Muscle of leg (tissue), 3 donors: ENCODE measurements at regions not wholly inside any gene's neighbourhood (a gene's known extent, or its start where the extent isn't known, plus 50 kb on each side); places are given as distances from the start of the nearest gene placed in this dataset.

ENCODE experiments used
- DNase-seq: peaks from one replicate; pipeline ENCODE4 v3.0.0; 2013
- H3K27ac ChIP-seq: one replicate; pipeline ENCODE4 v1.5.1; 2013; ENCODE audit warnings: mild to moderate bottlenecking, low read length, control low read depth
- H3K27me3 ChIP-seq: one replicate; pipeline ENCODE4 v1.6.1; 2013; ENCODE audit warnings: low read length; ENCODE audit not compliant: control insufficient read depth, insufficient read depth
- H3K36me3 ChIP-seq: one replicate; pipeline ENCODE4 v1.6.1; 2013; ENCODE audit warnings: low read length; ENCODE audit not compliant: control insufficient read depth, insufficient read depth
- H3K4me1 ChIP-seq: one replicate; pipeline ENCODE4 v1.6.1; 2013; ENCODE audit warnings: low read length; ENCODE audit not compliant: control insufficient read depth, insufficient read depth
- H3K4me3 ChIP-seq: one replicate; pipeline ENCODE4 v1.5.1; 2013; ENCODE audit warnings: low read length, control low read depth
- H3K9me3 ChIP-seq: replicated peaks from 2 replicates; pipeline ENCODE4 v1.6.1; 2013; ENCODE audit warnings: low read depth, low read length; ENCODE audit not compliant: control insufficient read depth
- WGBS: methylation state at CpG from one replicate; pipeline ENCODE4 v1.1.5; 2013; ENCODE audit warnings: missing lambda C conversion rate; ENCODE audit not compliant: insufficient coverage; 5-methylcytosine and 5-hydroxymethylcytosine counted together

DNA sequence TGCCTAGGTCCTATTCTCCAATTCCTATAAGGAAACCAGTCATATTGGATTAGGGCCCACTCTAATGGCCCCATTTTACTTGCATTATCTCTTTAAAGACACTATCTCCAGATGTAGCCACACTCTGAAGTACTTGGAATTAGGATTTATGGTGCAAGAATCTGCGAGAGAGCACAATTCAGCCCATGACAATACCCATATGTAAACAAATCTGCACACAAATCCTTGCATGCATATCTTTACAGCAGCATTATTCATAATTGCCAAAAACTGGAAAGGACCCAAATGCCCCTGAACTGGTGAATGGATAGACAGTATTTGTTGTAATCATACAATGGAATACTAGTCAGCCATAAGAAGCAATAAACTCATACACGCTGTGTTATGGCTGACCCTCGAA lies 229.8 kb upstream of the ADAMTS5 start:
- no peaks in the 10 kb centered on the region for H3K9me3 ChIP-seq
- H3K4me1 ChIP-seq: no peaks in the 10 kb centered on the region
- H3K27ac ChIP-seq: no peak overlapping the region
- no peak overlapping the region for H3K4me3 ChIP-seq
- DNase-seq: no peak
- no CpG with 5 or more reads among the region's 3 CpGs for WGBS
- H3K27me3 ChIP-seq: no peaks in the 10 kb centered on the region
- no peaks in the 10 kb centered on the region for H3K36me3 ChIP-seq

DNA sequence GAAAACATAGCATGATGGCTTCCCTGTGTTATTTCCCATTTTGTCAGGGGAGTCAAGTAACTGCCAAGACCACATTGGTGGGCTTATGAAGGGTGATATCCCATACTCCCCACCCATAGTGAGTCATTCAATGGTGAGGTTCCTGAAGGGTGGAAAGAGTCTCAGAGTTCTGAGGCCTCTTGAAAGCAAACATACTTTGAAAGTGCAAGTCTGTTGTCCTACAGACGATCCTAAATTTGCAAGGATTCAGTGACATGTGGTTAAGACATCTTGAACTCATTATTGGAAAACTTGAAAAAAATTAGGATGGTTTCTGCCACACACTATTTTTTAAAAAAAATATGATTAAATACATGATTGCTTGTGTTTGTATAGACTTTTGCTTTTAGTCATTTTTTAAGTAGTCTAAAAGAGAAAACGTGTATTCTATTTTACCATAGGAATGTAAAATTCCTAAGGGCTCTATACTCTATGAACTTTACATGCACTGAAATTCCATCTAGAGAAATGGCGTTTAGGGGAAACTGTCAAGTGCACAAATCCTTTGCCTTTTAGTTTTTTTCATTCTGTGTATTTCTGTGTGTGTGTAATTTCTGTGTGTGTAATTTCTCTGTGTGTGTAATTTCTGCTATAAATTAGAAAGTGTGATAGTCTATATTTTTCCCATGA lies 225.5 kb upstream of the ADAMTS5 start:
- Histone ChIP-seq H3K4me3 (no peak overlapping the region), H3K9me3 (no peaks in the 10 kb centered on the region), H3K36me3 (no peaks in the 10 kb centered on the region), H3K27ac (peak overlapping the region; percentile 69), H3K4me1 (no peaks in the 10 kb centered on the region), H3K27me3 (no peaks in the 10 kb centered on the region)
- no CpG with 5 or more reads among the region's 3 CpGs for WGBS
- peak; percentile 87 for DNase-seq

DNA sequence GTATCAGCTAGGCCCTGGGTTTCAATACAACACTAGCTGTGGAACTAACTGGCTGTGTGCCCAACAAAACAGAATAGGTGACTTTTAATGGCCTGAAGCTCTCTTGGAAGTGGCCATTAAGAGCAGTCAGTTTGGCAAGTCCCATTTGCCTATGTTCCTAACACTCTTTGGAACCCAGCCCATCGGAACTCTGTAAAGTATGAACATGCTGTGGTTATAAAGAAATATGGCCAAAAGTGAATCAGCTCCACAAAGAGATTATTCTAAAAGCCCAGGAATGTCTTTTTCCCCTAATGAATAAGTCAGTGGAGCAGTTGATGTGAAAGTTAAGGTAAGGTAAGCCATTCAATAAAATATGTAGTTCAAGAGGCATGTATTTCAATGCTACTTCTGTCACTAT lies 223.7 kb upstream of the ADAMTS5 start:
- WGBS: no CpG with 5 or more reads among the region's 1 CpG
- Histone ChIP-seq H3K27me3 (no peaks in the 10 kb centered on the region), H3K36me3 (no peaks in the 10 kb centered on the region), H3K9me3 (no peaks in the 10 kb centered on the region), H3K4me1 (no peaks in the 10 kb centered on the region), H3K27ac (no peak overlapping the region), H3K4me3 (no peak overlapping the region)
- peak; percentile 81 for DNase-seq

DNA sequence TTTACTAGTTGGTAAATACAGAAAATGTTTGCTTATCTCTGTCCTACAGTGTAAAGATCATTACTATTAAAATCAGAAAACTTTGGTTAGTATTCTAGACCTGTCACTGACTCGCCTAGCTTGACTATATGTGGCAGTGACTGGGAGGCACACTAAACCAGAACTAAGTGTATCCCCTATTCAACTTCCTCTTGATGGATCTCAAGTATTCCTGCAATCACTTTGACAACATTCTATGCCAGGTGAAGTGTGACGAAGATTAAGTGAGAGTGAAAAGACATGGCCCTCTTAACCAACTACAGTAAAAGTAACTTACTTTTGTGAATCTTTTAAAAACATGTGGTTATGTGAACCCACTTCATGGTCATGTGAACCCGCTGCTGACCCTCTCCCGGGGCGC lies 223.0 kb upstream of the ADAMTS5 start:
- no peak for DNase-seq
- no peaks in the 10 kb centered on the region for H3K27me3 ChIP-seq
- H3K27ac ChIP-seq: no peak overlapping the region
- no peaks in the 10 kb centered on the region for H3K4me1 ChIP-seq
- WGBS: no CpG with 5 or more reads among the region's 5 CpGs
- H3K9me3 ChIP-seq: no peaks in the 10 kb centered on the region
- no peak overlapping the region for H3K4me3 ChIP-seq
- no peaks in the 10 kb centered on the region for H3K36me3 ChIP-seq

DNA sequence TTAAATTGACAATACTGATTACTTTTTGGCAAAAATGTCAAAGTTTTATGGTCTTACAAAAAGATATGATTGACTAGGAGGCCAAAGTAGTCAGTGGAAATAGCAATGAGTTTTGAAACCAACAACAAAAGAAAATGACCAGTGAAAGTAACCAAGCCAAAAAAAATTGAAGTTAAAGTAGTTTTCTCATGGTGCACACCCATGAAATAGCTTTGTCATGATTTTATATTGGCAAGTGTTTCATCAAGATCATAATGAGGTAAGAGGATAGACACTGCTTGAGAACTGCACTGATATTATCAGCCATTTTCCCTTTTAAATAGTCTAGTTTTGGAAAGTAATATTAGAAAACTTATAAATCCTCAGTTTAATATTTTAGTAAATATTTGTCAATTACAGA lies 206.2 kb upstream of the ADAMTS5 start:
- no peaks in the 10 kb centered on the region for H3K27me3 ChIP-seq
- DNase-seq: peak; percentile 72
- H3K27ac ChIP-seq: no peak overlapping the region
- no peaks in the 10 kb centered on the region for H3K9me3 ChIP-seq
- H3K4me1 ChIP-seq: no peaks in the 10 kb centered on the region
- no peak overlapping the region for H3K4me3 ChIP-seq
- H3K36me3 ChIP-seq: no peaks in the 10 kb centered on the region

DNA sequence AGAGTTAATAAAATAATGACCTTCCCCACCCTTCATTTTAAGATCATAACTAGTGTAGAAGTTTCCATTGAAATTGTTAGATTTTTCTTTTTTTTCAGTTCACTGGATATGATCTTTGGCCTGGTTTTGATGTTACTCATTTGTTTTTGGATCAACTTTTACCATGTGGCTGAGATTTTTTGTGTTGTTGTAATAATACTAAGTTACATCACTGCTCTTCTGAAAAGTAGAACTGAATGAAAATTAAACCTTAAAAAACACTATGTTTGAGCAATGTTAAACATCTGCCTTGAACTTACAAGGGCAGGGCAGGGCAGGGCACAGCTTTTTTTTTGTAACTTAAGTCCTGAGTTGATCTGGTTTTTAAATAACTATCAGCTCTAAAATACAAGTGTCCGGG lies 204.8 kb upstream of the ADAMTS5 start:
- no peak overlapping the region for H3K4me3 ChIP-seq
- WGBS: no CpG with 5 or more reads among the region's 1 CpG
- no peaks in the 10 kb centered on the region for H3K4me1 ChIP-seq
- H3K36me3 ChIP-seq: no peaks in the 10 kb centered on the region
- peak overlapping the region; percentile 60 for H3K27ac ChIP-seq
- no peaks in the 10 kb centered on the region for H3K27me3 ChIP-seq
- peak; percentile 90 for DNase-seq
- H3K9me3 ChIP-seq: no peaks in the 10 kb centered on the region

DNA sequence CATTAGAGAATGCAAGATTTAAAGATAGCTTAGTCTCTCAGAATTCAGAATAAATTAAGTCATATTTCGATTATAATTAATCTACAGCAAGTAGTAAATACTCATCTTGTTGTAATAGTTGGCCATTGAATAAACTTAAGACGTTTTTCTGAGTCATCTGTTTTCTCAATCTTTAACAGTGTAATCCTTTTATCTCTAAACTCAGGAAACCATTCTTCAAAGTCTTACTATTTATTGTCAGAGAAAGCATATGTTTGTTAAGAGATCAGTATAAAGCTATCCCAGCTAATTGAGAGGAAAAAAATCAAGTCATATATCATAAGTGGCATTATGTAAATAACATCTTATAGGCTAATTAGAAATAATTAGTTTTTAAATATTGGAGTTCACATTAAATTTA lies 201.2 kb upstream of the ADAMTS5 start:
- Histone ChIP-seq H3K4me1 (no peaks in the 10 kb centered on the region), H3K27ac (no peak overlapping the region), H3K36me3 (no peaks in the 10 kb centered on the region), H3K4me3 (no peak overlapping the region), H3K9me3 (no peaks in the 10 kb centered on the region), H3K27me3 (no peaks in the 10 kb centered on the region)
- no peak for DNase-seq
- WGBS: no CpG with 5 or more reads among the region's 2 CpGs

DNA sequence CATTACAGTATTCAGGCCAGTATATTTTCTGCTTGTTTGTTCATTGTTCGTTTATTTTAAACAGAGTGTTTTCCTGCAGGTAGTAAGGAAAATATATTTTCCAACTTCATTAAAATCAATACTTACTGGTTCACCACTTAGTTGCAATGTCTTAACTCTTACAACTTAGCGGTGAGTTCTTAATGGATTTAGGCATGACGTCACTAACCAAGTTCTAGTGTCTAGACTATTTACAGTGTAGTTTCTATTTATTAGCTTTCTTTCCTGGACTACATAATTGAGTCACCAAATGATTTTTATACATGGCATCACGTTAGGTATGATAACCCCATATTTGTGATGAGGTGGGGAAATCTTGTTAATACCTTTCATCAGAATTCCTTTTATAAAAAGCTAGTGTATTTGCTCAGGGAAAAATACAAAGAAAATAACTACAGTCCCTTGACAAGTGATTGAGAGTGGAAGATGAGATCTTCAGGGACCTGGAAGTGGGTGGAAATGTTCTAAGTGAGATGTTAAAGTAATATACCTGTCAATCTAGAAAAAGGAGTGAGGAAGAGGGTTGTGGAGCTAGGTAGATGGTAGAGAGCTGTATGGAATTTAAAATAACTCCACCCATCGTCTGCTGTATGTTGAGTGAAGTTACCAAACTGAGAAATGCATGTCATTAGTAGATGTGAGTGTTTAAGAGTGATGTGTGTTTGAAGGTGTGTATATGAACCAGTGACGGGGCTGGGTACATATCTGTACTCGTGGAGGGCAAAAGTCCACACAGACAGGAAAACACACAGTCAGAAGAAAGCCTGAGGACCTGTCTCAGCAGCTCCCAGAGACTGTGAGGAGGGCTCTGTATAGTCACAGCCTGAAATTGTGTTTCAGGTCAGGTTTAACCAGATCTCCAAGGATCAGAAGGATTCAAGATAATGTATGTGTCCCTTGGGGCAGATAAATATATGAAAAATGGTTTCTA lies 197.6 kb upstream of the ADAMTS5 start:
- Histone ChIP-seq H3K36me3 (no peaks in the 10 kb centered on the region), H3K9me3 (no peaks in the 10 kb centered on the region), H3K27me3 (no peaks in the 10 kb centered on the region), H3K27ac (no peak overlapping the region), H3K4me1 (no peaks in the 10 kb centered on the region), H3K4me3 (no peak overlapping the region)
- 89% methylated on average over 3 of the region's 7 CpGs for WGBS
- peak; percentile 5 for DNase-seq

DNA sequence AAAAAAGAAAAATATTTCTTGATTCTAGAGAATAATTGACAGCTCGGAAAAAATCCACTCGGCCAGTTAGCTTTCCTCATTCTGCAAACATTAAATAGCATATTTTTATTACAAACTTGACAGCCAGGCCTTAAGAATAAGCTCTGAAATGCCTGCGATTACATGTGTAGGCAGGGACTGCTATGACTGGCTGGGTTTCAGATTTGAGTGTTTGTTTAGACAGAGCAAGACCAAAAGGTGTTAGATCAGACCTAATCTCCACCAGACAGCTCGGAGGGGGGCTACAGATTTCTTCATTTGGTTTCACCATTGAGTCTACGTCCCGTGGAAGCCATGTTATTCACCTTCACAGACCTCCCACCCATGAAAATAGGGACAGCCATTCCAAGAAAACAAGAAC lies 192.1 kb upstream of the ADAMTS5 start:
- Histone ChIP-seq H3K36me3 (no peaks in the 10 kb centered on the region), H3K27ac (no peak overlapping the region), H3K4me3 (no peak overlapping the region), H3K9me3 (no peaks in the 10 kb centered on the region), H3K27me3 (no peaks in the 10 kb centered on the region), H3K4me1 (no peaks in the 10 kb centered on the region)
- no CpG with 5 or more reads among the region's 6 CpGs for WGBS
- no peak for DNase-seq

DNA sequence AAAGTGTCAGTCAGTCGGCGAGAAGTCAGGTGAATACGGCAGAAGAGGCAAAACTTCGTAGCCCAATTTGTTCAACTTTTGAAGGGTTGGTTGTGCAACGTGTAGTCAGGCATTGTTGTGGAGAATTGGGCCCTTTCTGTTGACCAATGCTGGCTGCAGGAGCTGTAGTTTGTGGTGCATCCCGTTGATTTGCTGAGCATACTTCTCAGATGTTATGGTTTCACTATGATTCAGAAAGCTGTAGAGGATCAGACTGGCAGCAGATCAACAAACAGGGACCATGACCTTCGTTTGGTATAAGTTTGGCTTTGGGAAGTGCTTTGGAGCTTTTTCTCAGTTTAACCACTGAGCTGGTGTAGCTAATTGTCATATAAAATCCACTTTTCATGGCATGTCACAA lies 190.2 kb upstream of the ADAMTS5 start:
- 87% methylated on average over 6 of the region's 7 CpGs for WGBS
- no peak overlapping the region for H3K27ac ChIP-seq
- no peaks in the 10 kb centered on the region for H3K9me3 ChIP-seq
- H3K4me3 ChIP-seq: no peak overlapping the region
- H3K4me1 ChIP-seq: no peaks in the 10 kb centered on the region
- H3K27me3 ChIP-seq: no peaks in the 10 kb centered on the region
- no peaks in the 10 kb centered on the region for H3K36me3 ChIP-seq
- DNase-seq: no peak
